ENCODE measurements at regions not wholly inside any gene's neighbourhood (a gene's known extent, or its start where the extent isn't known, plus 50 kb on each side); places are given as distances from the start of the nearest gene placed in this dataset.

GRCh38 chr2:136062066-136062837 is 55.7 kb downstream of the CXCR4 start:
- TF ChIP-seq CTCF (IDR thresholded peaks at IDR 0.05 in 8 of 11, conservative IDR thresholded peaks at IDR 0.05 in 3 of 11) (no peak), POLR2AphosphoS5 (IDR thresholded peaks at IDR 0.05) (no peak), POLR2A (IDR thresholded peaks at IDR 0.05) (no peak)
- WGBS, 5 donors = 63 to 85% (median 79%) methylated on average over 4 of the region's 4 CpGs
- Histone ChIP-seq H3K9me3 (no peaks in the 10 kb centered on the region), H3K4me1 (peaks cover 8 to 64% (median 25%) of the 10 kb centered on the region in 6 donors), H3K27me3 (replicated peaks in 1 of 7) (no peaks in the 10 kb centered on the region), H3K4me3 (no peak overlapping the region), H3K36me3 (no peaks in the 10 kb centered on the region), H3K27ac (no peak overlapping the region)
- no peak for DNase-seq
- intact Hi-C loops (cut with DNase I; ENCODE audit: low total_unique reads) = no loop called here

GRCh38 chr2:136060416-136060815 is 57.5 kb downstream of the CXCR4 start:
- TF ChIP-seq CTCF (IDR thresholded peaks at IDR 0.05 in 8 of 11, conservative IDR thresholded peaks at IDR 0.05 in 3 of 11) = no peak
- no peak for TF ChIP-seq POLR2AphosphoS5 (IDR thresholded peaks at IDR 0.05)
- no peak for TF ChIP-seq POLR2A (IDR thresholded peaks at IDR 0.05)
- H3K27me3 ChIP-seq (replicated peaks in 1 of 7) = no peaks in the 10 kb centered on the region
- WGBS, 5 donors = 67 to 85% (median 77%) methylated on average over 3 of the region's 3 CpGs

GRCh38 chr2:136059036-136059472 is 58.9 kb downstream of the CXCR4 start:
- no peaks in the 10 kb centered on the region for H3K9me3 ChIP-seq
- 64 to 80% (median 71%) methylated on average over 1 of the region's 1 CpG for WGBS, 5 donors
- intact Hi-C loops (cut with DNase I; ENCODE audit: low total_unique reads) = no loop called here
- no peak overlapping the region for H3K4me3 ChIP-seq
- no peaks in the 10 kb centered on the region for H3K36me3 ChIP-seq
- peaks cover 8 to 70% (median 36%) of the 10 kb centered on the region in 6 donors for H3K4me1 ChIP-seq
- H3K27ac ChIP-seq = peak overlapping the region in 2 of 8 donors; percentile 8 to 39
- TF ChIP-seq POLR2AphosphoS5 (IDR thresholded peaks at IDR 0.05) (no peak), CTCF (IDR thresholded peaks at IDR 0.05 in 8 of 11, conservative IDR thresholded peaks at IDR 0.05 in 3 of 11) (no peak), POLR2A (IDR thresholded peaks at IDR 0.05) (no peak)
- H3K27me3 ChIP-seq (replicated peaks in 1 of 7) = no peaks in the 10 kb centered on the region
- no peak for DNase-seq

More at GRCh38 chr2:136060416-136060815, 57.5 kb downstream of the CXCR4 start:
- peaks cover 8 to 78% (median 36%) of the 10 kb centered on the region in 6 donors for H3K4me1 ChIP-seq
- no peak overlapping the region for H3K27ac ChIP-seq
- H3K4me3 ChIP-seq = no peak overlapping the region
- intact Hi-C loops (cut with DNase I; ENCODE audit: low total_unique reads) = no loop called here
- no peak for DNase-seq
- no peaks in the 10 kb centered on the region for H3K36me3 ChIP-seq
- H3K9me3 ChIP-seq = no peaks in the 10 kb centered on the region

GRCh38 chr2:136058262-136058661 is 59.7 kb downstream of the CXCR4 start:
- intact Hi-C loops (cut with DNase I; ENCODE audit: low total_unique reads) = no loop called here
- Histone ChIP-seq H3K9me3 (no peaks in the 10 kb centered on the region), H3K4me3 (no peak overlapping the region), H3K27me3 (replicated peaks in 1 of 7) (no peaks in the 10 kb centered on the region), H3K4me1 (peaks cover 8 to 73% (median 36%) of the 10 kb centered on the region in 6 donors), H3K36me3 (no peaks in the 10 kb centered on the region), H3K27ac (peak overlapping the region in 5 of 8 donors; percentile 11 to 78 (median 59))
- DNase-seq = no peak
- no peak for TF ChIP-seq CTCF (IDR thresholded peaks at IDR 0.05 in 8 of 11, conservative IDR thresholded peaks at IDR 0.05 in 3 of 11)
- no peak for TF ChIP-seq POLR2A (IDR thresholded peaks at IDR 0.05)
- TF ChIP-seq POLR2AphosphoS5 (IDR thresholded peaks at IDR 0.05) = no peak

Data from spleen (tissue), 11 donors.